ENCODE measurements at regions not wholly inside any gene's neighbourhood (a gene's known extent, or its start where the extent isn't known, plus 50 kb on each side); places are given as distances from the start of the nearest gene placed in this dataset.

DNA sequence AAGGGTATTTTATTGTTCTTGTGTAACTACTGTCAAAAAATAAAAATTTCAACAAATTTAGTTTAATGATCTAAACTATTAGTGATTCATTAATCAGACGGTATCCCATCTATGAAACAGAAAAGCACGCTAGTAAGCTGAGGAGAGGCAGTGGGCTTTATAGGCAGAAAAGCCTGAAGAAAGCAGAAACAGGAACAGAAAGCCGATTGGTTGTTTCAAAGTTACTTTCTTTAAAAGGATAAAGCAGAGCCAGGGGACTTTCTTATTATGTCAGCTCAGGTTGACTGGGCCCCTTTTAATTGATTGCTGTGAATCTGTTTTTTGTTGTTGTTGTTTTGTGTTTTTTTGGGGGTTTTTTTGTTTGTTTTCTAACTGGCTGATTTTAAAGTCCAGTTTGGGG lies 105.5 kb downstream of the TES start:
- TF ChIP-seq FOXA2 (IDR thresholded peaks at IDR 0.05) = no peak
- TF ChIP-seq, protein P1, sequence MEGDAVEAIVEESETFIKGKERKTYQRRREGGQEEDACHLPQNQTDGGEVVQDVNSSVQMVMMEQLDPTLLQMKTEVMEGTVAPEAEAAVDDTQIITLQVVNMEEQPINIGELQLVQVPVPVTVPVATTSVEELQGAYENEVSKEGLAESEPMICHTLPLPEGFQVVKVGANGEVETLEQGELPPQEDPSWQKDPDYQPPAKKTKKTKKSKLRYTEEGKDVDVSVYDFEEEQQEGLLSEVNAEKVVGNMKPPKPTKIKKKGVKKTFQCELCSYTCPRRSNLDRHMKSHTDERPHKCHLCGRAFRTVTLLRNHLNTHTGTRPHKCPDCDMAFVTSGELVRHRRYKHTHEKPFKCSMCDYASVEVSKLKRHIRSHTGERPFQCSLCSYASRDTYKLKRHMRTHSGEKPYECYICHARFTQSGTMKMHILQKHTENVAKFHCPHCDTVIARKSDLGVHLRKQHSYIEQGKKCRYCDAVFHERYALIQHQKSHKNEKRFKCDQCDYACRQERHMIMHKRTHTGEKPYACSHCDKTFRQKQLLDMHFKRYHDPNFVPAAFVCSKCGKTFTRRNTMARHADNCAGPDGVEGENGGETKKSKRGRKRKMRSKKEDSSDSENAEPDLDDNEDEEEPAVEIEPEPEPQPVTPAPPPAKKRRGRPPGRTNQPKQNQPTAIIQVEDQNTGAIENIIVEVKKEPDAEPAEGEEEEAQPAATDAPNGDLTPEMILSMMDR (IDR thresholded peaks at IDR 0.05; ENCODE audit: low read depth, low read length, missing input control) = no peak
- TF ChIP-seq RXRA (IDR thresholded peaks at IDR 0.05) = no peak
- TF ChIP-seq, protein P2, sequence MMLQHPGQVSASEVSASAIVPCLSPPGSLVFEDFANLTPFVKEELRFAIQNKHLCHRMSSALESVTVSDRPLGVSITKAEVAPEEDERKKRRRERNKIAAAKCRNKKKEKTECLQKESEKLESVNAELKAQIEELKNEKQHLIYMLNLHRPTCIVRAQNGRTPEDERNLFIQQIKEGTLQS (IDR thresholded peaks at IDR 0.05) = no peak
- TF ChIP-seq, protein P3, sequence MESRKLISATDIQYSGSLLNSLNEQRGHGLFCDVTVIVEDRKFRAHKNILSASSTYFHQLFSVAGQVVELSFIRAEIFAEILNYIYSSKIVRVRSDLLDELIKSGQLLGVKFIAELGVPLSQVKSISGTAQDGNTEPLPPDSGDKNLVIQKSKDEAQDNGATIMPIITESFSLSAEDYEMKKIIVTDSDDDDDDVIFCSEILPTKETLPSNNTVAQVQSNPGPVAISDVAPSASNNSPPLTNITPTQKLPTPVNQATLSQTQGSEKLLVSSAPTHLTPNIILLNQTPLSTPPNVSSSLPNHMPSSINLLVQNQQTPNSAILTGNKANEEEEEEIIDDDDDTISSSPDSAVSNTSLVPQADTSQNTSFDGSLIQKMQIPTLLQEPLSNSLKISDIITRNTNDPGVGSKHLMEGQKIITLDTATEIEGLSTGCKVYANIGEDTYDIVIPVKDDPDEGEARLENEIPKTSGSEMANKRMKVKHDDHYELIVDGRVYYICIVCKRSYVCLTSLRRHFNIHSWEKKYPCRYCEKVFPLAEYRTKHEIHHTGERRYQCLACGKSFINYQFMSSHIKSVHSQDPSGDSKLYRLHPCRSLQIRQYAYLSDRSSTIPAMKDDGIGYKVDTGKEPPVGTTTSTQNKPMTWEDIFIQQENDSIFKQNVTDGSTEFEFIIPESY (IDR thresholded peaks at IDR 0.05) = no peak
- TF ChIP-seq GABPA (IDR thresholded peaks at IDR 0.05 in 1 of 2, conservative IDR thresholded peaks at IDR 0.05 in 1 of 2) = no peak
